ENCODE measurements at regions not wholly inside any gene's neighbourhood (a gene's known extent, or its start where the extent isn't known, plus 50 kb on each side); places are given as distances from the start of the nearest gene placed in this dataset.

- DNase-seq = no peak
- Mint-ChIP-seq H3K27me3 (no peaks in the 10 kb centered on the region), H3K27ac (peak overlapping the region; percentile 31), H3K4me1 (peaks cover 41 to 56% of the 10 kb centered on the region in 2 donors), H3K9me3 (no peaks in the 10 kb centered on the region), H3K4me3 (no peak overlapping the region), H3K36me3 (peaks cover 43 to 44% of the 10 kb centered on the region in 2 donors)
- ATAC-seq (replicated peaks) = no peak
Measured at GRCh38 chr12:124451016-124451415, 116.4 kb downstream of the NCOR2 start.

DNA sequence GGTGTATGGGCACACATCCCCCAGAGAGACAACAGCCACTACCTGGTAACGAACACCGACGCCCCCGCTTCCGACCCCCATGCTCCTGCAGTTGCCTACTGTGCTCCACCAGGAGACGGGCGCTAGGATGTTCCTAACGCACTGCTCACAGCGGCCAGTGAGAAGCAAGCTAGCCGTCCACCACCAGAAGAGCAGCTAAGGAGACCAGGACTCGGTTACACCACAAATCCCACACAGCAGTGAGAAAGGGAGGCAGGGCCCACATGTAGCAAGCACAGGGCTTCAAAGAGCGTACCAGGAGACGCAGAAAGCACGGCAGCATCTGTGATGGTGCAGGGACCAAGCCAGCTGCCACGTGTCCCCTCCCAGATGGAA is 117.0 kb downstream of the NCOR2 start:
- Mint-ChIP-seq H3K9me3 (no peaks in the 10 kb centered on the region), H3K27ac (peak overlapping the region; percentile 25), H3K36me3 (peaks cover 39 to 49% of the 10 kb centered on the region in 2 donors), H3K4me3 (no peak overlapping the region), H3K27me3 (no peaks in the 10 kb centered on the region), H3K4me1 (peaks cover 39 to 50% of the 10 kb centered on the region in 2 donors)
- DNase-seq (no peak), ATAC-seq (replicated peaks) (no peak)

GRCh38 chr12:124449623-124450375 is 117.6 kb downstream of the NCOR2 start:
- Mint-ChIP-seq H3K36me3 (peaks cover 38 to 48% of the 10 kb centered on the region in 2 donors), H3K4me3 (no peak overlapping the region), H3K27ac (peak overlapping the region; percentile 25), H3K9me3 (no peaks in the 10 kb centered on the region), H3K27me3 (no peaks in the 10 kb centered on the region), H3K4me1 (peaks cover 35 to 44% of the 10 kb centered on the region in 2 donors)
- ATAC-seq (replicated peaks) (no peak), DNase-seq (no peak)

DNA sequence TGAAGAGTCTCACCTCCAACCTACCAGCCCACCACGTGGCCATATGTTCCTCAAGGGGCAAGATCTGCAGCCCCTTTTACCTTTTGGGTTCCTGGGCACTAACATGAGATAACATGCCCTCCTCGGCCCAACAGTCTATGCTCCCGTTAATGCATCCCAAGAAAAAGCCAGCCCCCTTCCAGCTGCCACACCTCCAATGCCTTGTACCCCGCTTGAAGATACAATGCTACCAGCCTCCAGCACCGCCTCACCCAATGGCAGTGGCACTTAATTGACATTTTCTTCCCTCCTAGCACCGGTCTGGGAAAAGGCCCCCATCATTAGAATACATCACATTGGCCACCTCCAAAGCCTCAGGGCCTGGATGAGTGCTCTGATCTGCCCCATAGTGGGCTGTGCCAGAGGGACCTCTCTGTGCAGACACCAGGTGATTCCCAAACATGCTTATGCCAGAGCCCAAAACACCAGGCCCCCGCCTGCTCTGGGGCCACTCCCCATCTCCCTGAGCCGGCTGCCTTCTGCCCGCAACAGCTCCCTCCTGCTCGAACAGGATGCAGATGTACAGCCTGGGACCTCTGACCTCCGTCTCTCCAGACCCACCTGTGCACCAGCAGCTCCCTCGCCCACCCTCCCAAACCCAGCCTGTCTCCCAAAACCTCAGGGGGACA is 118.3 kb downstream of the NCOR2 start:
- no peak overlapping the region for H3K4me3 Mint-ChIP-seq
- no peaks in the 10 kb centered on the region for H3K27me3 Mint-ChIP-seq
- H3K4me1 Mint-ChIP-seq = peaks cover 34 to 37% of the 10 kb centered on the region in 2 donors
- peaks cover 38 to 48% of the 10 kb centered on the region in 2 donors for H3K36me3 Mint-ChIP-seq
- ATAC-seq (replicated peaks) (no peak), DNase-seq (no peak)
- peak overlapping the region; percentile 6 for H3K27ac Mint-ChIP-seq
- H3K9me3 Mint-ChIP-seq = no peaks in the 10 kb centered on the region

DNA sequence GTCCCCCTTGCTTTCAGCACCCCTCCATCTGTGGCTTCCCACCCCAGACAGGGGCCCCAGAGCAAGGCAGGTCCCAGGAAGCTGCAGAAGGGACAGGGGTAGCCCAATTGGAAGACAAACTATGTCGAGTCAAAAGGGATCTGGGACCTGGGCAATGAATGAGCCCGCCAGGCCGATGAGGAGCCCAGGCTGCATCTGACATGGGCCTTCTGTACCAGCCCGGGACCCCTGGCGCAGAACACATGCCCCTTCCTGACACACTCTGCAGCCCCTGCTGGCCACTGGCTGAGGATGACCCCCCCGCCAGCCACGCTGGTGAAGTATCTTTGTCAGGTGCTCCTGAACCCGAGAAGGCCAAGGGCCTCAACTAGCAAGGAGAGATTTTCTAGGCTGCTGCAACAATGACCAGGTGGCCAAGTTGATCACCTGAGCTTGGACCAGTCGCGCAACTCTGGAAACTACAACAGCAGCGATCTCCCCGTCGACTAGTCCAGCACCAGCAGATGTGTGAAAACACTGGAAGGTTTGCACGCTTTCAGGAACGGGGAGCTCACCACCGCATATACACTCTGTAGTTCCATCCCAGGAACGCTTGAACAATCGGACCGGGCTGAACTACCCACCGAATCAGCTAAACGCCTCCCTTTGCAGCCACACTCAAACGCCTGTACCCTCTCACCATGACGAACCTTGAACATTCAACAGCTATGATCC is 119.0 kb downstream of the NCOR2 start:
- Mint-ChIP-seq H3K4me1 (peaks cover 30% of the 10 kb centered on the region in 2 donors), H3K4me3 (no peak overlapping the region), H3K36me3 (peaks cover 41 to 51% of the 10 kb centered on the region in 2 donors), H3K27ac (peak overlapping the region; percentile 20), H3K27me3 (no peaks in the 10 kb centered on the region), H3K9me3 (no peaks in the 10 kb centered on the region)
- no peak for ATAC-seq (replicated peaks)
- no peak for DNase-seq

- ATAC-seq (replicated peaks) = no peak
- Mint-ChIP-seq H3K36me3 (peaks cover 54 to 68% of the 10 kb centered on the region in 2 donors), H3K4me1 (peaks cover 11 to 29% of the 10 kb centered on the region in 2 donors), H3K27me3 (no peaks in the 10 kb centered on the region), H3K9me3 (no peaks in the 10 kb centered on the region), H3K27ac (peak overlapping the region; percentile 16), H3K4me3 (no peak overlapping the region)
- DNase-seq = no peak
Measured at GRCh38 chr12:124446364-124446763, 121.0 kb downstream of the NCOR2 start.

DNA sequence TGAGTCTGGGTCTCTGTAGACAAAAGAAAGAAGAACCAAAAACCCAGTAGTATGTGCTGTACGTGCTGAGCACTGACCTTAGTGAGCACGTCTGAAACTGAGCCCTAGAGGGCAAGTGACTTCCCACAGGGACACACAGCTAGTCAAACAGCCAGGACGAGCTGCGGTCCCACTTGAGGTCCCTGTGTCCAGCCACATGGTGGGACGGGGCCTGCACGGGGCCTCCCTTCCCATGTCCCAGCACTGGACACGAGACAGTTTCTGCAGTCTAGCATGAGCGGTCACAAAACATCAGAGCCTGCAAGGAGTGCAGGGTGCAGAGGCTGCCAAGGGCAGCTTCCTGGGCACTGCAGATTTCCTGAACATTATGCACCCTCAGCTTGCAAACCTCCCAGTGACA is 121.6 kb downstream of the NCOR2 start:
- Mint-ChIP-seq H3K9me3 (no peaks in the 10 kb centered on the region), H3K27me3 (no peaks in the 10 kb centered on the region), H3K4me3 (no peak overlapping the region), H3K27ac (no peak overlapping the region), H3K36me3 (peaks cover 59 to 73% of the 10 kb centered on the region in 2 donors), H3K4me1 (peaks cover 9 to 27% of the 10 kb centered on the region in 2 donors)
- no peak for ATAC-seq (replicated peaks)
- DNase-seq = no peak

DNA sequence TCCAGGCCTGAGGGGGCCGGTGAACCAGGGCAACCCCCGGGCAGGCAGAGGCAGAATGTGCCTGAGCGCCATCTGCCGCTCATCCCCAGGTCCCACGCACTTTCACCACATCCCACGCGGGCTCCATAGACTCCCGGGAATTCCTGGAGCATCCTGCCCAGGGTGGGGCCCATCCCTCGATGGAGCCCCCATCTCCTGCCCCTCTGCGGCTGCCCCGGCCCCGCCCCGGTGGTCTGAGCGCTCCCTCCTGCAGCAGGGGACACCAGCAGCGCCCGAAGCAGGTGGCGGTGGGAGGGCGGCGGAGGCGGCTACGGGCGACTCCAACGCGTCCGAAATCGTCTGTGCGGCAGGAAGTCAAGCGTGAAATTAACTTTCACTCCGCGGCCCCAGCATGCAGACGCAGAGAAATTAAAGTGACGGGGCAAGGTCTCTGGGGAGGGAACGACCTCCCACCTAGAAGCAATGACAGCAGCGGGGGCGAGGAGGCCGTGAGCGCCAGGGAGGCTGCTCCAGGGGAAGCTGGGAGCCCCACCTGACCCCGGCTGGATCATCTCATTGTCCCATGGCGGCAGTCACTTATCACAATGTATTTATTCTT is 122.2 kb downstream of the NCOR2 start:
- no peaks in the 10 kb centered on the region for H3K27me3 Mint-ChIP-seq
- ATAC-seq (replicated peaks) = no peak
- peaks cover 9 to 24% of the 10 kb centered on the region in 2 donors for H3K4me1 Mint-ChIP-seq

GRCh38 chr12:124443931-124444712 is 123.3 kb downstream of the NCOR2 start:
- Mint-ChIP-seq H3K4me3 (no peak overlapping the region), H3K36me3 (peaks cover 49 to 63% of the 10 kb centered on the region in 2 donors), H3K27ac (peak overlapping the region; percentile 33), H3K9me3 (no peaks in the 10 kb centered on the region), H3K27me3 (no peaks in the 10 kb centered on the region), H3K4me1 (peaks cover 7 to 21% of the 10 kb centered on the region in 2 donors)
- DNase-seq (no peak), ATAC-seq (replicated peaks) (no peak)

More for the DNA sequence above, 122.2 kb downstream of the NCOR2 start:
- no peak for DNase-seq
- H3K4me3 Mint-ChIP-seq = no peak overlapping the region
- peaks cover 58 to 72% of the 10 kb centered on the region in 2 donors for H3K36me3 Mint-ChIP-seq
- no peak overlapping the region for H3K27ac Mint-ChIP-seq
- H3K9me3 Mint-ChIP-seq = no peaks in the 10 kb centered on the region

GRCh38 chr12:124442772-124443445 is 124.5 kb downstream of the NCOR2 start:
- Mint-ChIP-seq H3K9me3 (no peaks in the 10 kb centered on the region), H3K27me3 (no peaks in the 10 kb centered on the region), H3K4me1 (peaks cover 0 to 16% of the 10 kb centered on the region in 2 donors), H3K27ac (no peak overlapping the region), H3K4me3 (no peak overlapping the region), H3K36me3 (peaks cover 42 to 55% of the 10 kb centered on the region in 2 donors)
- ATAC-seq (replicated peaks) = no peak
- DNase-seq = no peak

DNA sequence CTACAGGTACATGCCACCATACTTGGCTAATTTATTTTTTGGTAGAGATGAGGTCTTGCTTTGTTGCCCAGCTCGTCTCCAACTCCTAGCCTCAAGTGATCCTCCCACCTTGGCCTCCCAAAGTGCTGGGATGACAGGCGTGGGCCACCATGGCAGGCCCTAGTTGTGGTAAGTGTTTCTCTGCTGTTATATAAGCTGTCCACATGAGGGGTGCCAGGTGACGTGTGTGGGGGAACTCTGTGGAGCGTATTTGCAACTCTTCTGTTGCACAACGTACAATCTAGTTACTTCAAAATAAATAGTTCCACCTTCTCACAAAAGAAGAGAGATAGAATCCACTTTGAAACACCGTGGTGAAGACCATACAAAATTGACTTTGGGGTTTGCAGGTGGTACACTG is 125.1 kb downstream of the NCOR2 start:
- peaks cover 47 to 52% of the 10 kb centered on the region in 2 donors for H3K36me3 Mint-ChIP-seq
- ATAC-seq (replicated peaks) = no peak
- H3K4me1 Mint-ChIP-seq = peaks cover 0 to 16% of the 10 kb centered on the region in 2 donors
- no peak overlapping the region for H3K4me3 Mint-ChIP-seq
- no peak overlapping the region for H3K27ac Mint-ChIP-seq
- H3K9me3 Mint-ChIP-seq = no peaks in the 10 kb centered on the region
- no peaks in the 10 kb centered on the region for H3K27me3 Mint-ChIP-seq
- no peak for DNase-seq

DNA sequence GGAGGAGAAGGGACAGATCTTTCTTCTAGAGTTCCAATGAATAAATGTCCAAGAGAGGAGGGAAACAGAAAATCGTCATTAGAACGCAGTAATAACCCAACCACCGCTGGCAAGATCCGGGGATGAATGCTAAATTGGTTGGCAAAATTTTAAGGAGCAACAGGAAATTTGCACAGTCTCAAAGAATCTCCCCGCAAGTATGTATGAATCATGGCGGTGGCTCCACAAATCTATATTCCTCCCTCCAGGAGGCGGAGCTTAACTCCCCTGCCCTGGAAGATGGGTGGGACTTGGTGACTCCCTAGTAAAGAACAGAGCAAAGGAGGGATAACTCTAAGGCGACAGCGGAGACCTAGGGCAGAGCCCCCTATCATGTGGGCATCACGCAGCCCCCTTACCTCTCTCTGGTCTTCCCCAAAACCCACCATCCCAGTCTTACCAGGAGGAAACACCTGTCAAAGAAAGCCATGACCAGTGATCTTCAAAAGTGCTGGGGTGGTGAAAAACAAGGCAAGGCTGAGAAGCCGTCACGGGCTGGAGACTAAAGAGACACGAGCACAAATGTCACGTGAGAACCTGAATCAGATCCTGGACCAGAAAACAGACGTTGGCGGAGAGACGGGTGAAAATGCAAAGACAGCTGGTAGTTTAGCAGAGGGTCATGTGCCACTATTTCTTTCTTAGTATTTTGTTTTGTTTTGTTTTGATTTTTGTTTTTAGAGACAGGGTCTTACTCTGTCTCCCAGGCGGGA is 125.8 kb downstream of the NCOR2 start:
- H3K27ac Mint-ChIP-seq = no peak overlapping the region
- H3K4me1 Mint-ChIP-seq = peaks cover 0 to 18% of the 10 kb centered on the region in 2 donors
- H3K27me3 Mint-ChIP-seq = no peaks in the 10 kb centered on the region
- no peak for DNase-seq
- ATAC-seq (replicated peaks) = no peak
- H3K9me3 Mint-ChIP-seq = no peaks in the 10 kb centered on the region
- H3K4me3 Mint-ChIP-seq = no peak overlapping the region
- peaks cover 49 to 52% of the 10 kb centered on the region in 2 donors for H3K36me3 Mint-ChIP-seq
